ENCODE measurements at regions not wholly inside any gene's neighbourhood (a gene's known extent, or its start where the extent isn't known, plus 50 kb on each side); places are given as distances from the start of the nearest gene placed in this dataset.

DNA sequence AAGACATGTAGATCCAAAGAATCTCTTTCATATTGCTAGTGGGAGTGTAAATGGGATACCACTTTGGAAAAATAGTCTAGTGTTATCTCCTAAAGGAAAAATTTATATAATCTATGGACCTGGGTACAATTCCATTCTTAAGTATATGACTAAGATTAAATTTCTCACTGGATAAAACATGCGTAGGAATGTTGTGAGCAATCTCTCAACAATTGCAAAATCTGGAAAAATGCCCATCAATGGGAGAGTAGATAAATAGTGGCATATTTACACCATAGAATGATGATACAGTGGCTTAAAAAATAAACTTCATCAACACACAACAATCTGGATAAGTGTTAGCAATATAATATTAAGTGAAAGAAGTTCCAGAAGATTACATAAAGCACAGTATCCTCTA, 469.5 kb downstream of the MAN2A1 start:
- DNase-seq = no peak

DNA sequence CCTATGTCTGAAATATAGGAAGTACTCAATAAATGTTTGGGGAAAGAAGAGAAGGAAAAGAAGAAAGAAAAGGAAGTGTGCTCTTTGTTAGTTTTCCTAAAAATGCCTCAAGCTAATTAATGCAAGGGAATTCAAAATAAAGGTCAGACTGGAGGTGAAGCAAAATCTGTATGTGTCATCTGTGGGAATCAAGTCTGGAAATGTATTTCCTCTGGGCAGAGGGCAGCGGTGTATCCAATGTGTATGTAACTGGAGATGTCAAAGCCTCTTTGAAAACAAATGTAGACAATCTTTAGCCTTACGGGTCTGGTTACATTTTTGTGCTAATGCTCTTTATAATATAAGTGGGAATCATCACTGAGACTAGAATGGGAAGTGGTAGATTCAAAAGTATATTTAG, 471.4 kb downstream of the MAN2A1 start:
- DNase-seq = no peak

DNA sequence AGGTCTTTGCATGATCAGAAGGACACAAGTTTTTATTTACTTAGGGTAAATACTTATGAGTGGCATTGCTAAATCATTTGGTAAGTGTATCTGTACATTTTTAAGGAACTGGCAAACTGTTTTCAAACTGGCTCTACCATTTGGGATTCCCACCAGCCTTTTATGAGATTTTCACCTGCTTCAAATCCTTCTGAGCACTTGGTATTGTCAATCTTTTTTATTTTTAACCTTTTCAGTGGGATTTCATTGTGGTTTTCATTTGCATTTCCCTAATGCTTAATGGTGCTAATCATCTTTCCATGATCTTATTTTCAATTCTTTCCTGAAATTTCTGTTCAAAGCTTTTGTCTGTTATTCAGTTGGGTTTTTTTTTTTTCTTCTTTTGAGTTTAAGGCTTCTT, 475.6 kb downstream of the MAN2A1 start:
- no peak for DNase-seq

DNA sequence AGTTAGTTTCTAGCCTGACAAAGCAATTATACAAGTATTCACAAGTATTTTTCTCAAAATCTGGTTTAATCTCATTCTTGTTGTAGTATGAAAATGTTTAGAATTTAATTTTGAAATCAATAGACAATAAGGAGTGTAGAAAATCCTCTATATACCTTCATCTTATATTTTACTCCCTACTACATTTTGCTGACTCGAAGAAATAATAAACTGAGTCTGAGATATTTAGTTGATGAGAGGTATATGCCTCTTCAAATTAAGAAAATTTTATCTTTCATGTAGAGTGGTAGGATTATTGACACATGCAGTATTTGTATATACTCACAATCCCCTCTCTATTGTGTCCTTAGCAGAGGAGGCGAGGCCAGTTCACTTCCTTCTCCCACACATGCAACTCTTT, 477.7 kb downstream of the MAN2A1 start:
- DNase-seq = no peak

DNA sequence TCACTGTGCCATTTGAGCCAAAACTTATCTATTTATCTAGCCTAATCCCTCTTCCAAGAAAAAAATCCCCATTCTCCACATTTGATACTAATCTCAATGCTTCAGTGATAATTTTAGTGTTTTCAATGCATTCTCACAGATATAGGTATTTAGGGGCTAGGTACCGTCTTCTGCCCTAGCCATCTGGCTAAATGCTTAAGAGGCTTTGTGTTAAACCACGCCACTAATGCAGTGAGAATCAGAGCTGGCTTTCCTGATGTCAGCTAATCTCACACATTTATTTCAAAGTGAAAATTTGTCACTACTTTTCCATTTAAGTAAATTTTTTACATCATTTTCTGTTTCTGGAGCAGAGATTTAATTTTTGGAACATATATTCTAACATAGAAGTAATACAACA, 479.7 kb downstream of the MAN2A1 start:
- no peak for DNase-seq

DNA sequence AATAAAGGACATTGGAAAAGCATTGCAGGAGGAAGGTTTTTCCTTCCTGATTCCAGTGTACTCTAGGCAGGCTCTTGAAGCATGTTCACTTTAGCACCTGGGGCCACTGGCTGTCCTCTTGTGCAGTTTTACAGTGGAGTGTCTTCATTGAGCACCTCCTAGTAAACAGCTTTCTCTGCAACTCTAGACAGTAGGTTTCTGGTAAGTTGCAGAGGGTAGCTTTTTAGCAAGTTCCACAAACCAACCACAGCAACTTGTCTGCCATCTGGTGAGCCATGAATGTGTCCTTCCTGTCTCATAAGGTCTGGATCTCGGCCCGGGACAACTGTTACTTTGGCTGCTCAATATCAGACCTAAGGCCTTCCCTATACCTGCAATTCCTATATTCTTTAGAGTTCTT, 488.0 kb downstream of the MAN2A1 start:
- DNase-seq = no peak

DNA sequence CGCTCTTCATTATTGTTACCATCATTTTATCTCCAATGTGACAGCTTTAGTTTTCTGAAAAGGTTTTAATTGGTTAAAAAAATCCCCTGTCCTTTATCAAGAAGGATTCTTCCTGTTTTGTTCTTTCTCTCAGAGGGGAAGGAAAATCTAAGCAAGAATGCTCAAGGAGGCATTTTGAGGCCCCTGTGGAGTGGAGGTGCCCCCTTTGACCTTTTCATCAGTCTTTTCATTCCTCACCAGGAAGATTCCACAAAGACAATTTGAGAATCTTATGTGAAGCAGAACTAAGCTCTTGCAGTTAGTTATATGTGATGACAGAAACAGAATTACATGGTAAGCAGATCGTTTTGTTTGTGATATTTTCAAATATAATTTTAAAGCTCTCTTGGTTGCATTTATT, 489.6 kb downstream of the MAN2A1 start:
- no peak for DNase-seq

DNA sequence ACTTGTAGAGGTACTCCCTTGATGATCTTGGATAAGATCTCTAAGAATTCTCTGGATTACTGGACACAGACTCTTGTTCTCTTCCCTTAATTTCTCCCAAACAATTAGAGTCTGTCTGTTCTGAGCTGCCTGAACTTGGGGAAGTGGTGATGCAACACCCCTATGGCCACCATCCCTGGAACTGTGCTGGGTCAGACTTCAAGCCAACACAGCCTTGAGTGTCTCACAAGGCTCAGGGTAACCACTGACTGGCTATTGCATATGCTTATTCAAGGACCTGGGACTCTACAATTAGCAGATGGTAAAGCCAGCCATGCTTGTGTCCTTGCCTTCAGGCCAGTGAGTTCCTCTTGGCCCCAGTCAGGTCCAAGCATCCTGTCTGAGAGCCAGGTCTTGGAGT, 504.5 kb downstream of the MAN2A1 start:
- no peak for DNase-seq

DNA sequence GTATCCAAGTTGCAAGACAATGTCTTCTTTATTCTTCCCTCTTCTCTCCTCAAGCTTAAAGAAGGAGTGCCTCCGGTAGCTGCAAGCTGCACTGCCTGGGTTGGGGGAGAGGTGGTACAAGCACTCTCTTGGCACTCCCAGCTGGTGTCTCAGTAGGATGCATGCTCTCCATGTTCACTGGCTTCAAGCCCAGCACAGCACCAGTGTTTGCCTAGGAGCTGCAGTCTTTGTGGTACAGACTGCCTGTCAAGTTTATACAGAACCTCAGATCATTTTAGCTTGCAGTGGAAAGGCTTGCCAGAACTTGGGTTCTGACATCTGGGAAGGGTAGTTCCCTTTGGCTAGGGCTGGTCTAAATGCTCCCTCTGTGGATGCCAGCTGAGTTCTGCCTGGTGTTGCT, 505.6 kb downstream of the MAN2A1 start:
- DNase-seq = no peak

DNA sequence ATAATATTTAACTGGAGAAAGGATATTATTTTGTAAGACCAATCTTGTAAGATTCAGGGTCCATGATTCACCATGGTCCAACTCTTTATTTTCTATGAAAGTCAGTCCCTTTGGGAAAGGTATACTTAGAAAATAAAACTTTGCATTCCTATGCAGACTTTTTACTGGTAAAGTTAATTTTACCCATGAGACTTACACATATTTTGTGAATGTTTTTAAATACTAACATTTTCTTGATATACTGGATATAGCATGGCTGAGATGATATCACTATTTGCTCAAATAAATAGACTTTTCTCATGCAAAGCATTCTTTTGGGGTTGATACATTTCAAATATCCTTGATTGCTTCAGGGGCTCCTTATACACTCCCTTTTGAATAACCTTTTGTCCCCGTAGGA, 512.1 kb downstream of the MAN2A1 start:
- DNase-seq = no peak

DNA sequence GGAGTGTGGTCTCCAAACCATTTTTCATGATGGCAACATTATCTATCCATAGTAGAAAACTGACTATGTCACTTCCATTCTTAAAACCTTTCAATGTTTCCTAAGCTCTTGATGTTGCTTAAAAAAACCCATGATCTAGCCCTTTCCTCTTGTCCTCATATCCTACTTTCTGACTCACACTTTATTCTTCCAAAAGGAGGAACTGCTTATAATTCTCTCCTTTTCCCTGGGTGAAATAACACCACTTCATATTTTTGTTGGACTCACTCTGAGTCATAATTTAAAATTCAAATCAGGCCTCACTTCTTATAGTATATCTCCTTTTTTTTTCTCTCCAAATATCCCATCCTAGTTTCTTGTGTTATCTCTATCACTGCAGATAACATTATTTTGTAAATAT, 513.9 kb downstream of the MAN2A1 start:
- no peak for DNase-seq

DNA sequence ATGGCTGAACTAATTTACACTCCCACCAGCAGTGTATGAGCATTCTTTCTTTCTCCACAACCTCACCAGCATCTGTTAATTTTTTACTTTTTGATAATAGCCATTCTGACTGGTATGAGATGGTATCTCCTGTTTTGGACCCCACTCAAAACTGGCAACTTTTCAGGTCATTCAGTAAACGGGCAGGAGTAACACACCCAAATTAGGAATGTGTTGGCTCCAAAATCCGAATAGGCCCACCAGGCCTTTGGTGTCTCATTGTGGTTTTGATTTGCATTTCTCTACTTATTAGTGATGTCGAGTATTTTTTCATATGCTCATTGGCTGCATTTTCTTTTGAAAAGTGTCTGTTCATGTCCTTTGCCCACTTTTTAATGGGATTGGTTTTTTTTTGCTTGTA, 517.1 kb downstream of the TMEM232 start:
- DNase-seq = no peak

DNA sequence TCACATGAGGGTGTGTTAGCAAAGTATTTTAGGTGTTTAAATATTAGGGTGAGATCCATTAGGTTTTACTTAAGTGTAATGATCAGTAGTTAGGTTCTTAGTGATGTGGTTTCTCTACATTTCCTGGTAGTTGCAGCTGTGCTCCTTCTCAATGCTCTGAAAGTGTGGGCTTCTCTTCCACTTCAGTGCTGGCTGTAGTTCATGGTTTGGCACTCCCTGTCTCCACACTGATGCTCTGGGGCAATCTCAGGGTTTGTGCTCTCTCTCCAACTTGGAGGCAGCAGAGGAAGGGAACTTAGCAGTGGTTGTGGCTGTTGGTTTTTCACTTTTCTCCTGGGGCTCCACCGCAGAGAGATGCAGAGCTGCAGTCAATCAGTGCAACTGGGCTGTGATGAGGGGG, 507.5 kb downstream of the TMEM232 start:
- DNase-seq = no peak

DNA sequence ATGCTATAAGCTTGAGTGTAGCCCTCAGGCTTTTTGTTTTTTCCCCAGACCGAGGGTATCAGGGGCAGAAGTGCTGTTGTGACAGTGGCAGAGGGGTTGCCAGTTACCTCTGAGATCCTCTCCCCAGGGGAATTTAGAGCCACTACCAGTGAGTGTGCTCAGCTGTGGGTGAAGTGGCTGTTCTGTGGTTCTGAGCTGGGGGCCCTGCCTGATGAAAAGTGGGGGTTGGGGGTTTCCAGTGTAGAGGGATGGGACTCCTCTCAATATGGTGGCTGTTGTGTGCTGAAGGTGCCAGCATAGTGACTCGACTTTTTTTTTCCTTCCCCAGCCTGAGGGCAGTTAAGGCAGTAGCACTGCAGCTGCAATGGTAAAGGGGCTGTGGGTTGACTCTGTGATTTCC, 506.7 kb downstream of the TMEM232 start:
- DNase-seq = no peak

DNA sequence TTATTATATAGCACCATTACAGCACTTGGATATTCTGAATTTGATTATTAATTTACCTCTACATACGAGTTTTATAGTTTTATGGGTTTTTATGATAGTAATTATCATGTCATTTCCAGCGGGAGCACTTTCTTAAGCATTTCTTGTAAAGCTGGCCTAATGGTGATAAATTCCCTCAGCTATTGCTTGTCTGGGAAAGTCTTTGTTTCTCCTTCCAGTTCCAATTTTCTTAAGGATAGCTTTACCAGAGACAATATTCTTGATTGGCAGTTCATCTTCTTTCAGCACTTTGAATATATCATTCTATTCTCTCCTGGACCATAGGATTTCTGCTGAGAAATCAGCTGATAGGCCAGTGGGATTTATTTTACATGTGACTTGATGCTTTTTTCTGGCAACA, 505.4 kb downstream of the TMEM232 start:
- DNase-seq = no peak

DNA sequence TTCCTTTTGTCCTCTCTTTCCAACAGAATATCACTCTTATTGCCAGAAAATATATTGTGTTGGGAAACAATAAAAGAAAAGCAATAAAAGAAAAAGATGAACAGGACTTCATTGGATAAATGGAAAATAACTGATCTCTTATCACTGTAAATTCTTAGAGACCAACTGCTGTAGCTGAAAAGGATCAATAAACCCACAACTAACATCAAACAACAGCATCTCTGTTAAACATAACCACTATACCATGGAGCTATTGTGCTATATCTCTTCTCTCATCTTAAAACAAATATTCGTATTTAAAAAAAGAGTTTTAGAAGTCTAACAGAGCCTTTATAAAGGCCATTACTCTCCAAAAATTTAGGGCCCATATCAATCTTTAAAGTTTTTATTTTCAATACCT, 502.4 kb downstream of the TMEM232 start:
- DNase-seq = no peak

DNA sequence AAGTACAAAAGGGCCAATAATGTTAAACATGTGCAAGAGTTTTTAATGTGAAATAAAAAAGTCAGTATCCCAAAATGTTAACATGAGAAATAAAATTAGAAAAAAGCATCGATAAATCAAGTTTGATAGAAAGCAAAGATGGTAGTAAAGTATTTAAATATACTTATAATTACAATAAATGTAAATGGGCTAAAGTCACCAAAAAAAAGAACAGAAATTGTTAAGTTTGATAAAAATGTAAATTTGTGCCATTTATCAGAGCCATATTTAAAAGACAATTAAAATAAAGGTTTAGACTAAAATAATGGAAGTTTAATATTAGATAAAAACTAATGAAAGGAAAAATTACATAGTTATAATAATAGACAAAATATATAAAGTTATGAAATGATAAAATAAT, 500.5 kb downstream of the TMEM232 start:
- DNase-seq = no peak

DNA sequence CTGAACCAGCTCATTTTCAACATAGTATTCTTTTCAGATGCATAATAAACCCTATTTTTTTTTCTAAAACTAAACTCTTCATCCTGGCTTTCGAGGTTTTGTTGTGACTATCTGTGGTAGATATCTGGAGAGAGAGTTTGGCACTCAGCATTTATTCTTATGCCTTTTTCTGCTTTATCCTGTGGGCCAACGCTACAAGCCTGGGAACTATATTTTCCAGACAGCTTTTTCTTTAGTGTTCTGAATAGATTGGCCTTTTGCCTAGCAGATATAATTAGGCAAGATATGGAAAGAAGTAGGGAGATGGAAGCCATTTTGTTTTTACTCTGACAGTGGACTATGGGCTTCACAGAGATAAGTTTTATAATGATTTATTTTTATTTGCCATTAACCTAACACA, 486.7 kb downstream of the TMEM232 start:
- DNase-seq = no peak

DNA sequence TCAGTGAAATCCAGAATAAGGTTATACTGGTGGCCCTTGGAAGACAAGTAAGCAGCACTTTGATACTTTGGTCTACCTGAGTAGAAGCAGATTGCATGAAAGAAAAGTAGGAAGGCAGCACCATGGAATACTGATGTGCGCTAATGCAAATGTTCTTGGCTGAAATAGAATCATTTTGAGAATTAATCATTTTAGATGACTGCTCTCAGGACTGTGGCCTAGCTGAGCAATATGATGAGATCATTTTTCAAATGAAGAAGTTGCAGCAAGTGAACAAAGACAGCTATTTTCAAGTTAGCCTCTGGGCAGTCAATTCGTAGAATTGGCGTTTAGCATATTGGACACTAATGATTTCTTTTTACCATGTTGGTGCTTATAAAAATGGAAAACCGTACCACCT, 483.5 kb downstream of the TMEM232 start:
- DNase-seq = no peak

DNA sequence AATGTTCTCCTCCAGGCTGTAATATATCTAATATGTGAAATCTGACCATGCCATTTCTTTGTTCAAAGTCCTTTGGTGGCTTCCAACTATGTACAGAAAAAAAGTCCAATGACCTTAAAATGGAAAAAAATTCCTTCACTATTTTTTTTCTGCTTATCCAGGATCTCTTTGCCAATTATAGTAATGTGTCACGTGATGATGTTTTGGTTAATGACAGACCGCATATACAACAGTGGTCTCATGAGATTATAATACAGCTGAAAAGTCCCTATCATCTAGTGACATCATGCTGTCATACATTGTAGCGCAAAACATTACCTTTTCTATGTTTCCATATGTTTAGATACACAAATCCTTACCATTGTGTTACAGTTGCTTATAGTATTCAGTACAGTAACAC, 477.6 kb downstream of the TMEM232 start:
- DNase-seq = no peak

DNA sequence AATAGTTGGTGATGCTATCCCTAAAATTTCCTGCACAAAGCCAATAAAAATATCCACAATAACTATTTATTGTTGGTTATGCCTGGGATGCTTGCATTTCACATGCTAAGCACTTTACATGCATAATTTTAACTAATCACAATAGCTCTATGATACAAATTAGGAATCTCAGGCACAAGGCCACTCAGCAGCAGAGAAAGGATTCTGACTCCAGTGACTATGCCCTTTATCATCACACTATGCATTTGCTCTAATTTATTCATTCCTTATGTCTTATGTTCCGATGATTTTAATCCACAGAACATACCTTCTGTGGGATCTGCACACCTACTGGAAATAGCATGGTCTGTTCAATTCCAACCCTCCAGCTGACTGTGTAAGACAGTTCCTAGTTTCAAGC, 476.1 kb downstream of the TMEM232 start:
- no peak for DNase-seq

DNA sequence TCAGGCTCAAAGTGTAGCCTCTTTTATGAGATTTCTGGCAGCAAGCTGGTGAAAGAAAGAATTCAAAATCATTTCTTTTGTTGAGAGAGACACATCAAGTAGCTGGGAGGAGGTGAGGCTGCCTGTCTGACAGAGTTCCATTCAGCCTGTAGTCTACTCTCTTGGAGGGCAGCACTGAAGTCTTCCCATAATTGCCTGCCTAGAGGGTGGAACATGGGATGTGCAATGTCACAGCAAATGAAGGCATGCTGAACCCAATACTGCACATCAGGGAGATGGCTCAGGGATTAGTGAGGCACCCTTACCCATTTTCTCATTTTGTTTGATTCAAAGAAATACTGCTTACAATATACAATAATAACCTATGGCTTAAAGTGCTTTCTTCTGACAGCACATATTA, 475.7 kb downstream of the TMEM232 start:
- no peak for DNase-seq

DNA sequence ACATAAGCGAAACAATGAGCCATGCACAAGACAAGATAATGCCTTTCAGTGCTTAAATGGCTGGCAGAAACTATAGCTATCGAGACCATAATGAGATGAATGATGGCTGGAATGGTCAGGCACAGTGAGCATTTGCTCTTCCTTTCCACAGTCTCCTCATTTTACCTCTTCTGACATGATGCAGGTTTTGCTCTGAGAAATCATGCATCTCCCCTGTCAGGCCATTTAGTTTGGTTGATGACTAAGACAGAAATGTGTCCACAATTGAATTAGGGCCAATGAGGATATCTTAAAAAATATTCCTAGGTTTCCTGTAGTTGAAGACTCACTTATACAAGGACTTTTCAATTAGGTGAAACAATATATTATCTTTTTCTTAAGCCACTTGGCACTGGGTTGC, 475.1 kb downstream of the TMEM232 start:
- no peak for DNase-seq

DNA sequence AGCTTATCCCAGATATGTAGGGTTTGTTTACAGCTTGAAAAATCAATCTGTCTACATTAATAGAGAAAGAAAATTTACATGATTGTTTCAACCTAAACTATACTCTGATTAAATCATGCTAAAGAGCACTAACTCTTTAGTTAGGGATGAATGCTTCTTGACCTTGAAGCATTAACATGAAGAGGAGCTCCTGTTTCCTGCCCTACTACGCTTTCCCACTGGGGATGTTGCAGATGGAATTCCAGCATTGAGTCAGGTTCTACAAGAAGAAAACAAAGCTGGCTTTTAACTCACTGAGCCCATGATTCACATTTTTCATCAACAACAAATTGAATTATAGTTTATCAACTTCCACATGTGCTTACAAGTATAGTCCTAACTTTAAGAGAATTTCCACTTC, 471.3 kb downstream of the TMEM232 start:
- no peak for DNase-seq

DNA sequence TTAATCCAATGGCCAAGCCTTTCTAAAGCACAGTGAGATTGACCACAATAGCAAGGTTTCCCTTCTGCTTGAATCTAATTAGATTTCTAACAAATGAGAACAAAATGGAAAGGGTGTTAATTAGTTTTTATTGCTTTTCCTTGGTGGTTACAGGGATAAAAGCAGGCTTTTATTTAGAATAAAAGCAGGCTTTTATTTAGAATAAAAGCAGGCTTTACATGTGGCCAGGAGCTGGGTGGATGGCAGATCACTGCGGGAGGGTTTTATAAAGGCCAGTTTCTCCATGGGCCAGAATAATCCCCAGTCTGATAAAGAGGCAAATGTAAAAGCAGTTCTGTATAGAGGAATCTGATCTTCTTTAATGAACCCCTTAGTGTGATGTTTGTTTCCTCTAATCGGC, 470.2 kb downstream of the TMEM232 start:
- no peak for DNase-seq

DNA sequence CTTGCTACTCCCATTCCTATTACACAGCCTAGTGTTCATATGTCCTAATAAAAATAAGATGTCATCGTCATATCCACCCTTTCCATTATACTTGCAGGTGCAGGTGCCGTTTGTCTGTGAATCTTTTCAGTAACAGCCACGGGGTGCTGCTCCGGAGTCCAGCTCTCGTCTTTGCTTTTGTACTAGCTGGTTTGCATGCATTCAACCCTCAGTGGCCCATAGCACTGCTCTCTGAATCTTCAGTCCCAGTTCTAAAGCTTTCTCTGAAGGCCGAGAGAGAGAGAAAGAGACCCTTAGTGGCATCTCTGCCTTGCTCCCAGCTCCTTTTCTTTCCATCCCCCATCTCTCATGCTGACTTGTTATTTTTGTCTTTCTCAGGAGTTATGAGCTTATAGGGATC, 468.5 kb downstream of the TMEM232 start:
- DNase-seq = no peak

Data from activated CD8-positive, alpha-beta memory T cell treated with anti-CD3 and anti-CD28 coated beads, Interleukin-2, amount 50 U/mL, for 4 hours (primary cell).